HG02870 (cell line): ENCODE measurements at regions not wholly inside any gene's neighbourhood (a gene's known extent, or its start where the extent isn't known, plus 50 kb on each side); places are given as distances from the start of the nearest gene placed in this dataset.

Experiments
- ATAC-seq: cut with Tn5 transposase; IDR thresholded peaks from one replicate; pipeline ENCODE4 v1.9.1; 2021; ENCODE audit warnings: mild to moderate bottlenecking, moderate library complexity; ENCODE audit not compliant: unreplicated experiment

DNA sequence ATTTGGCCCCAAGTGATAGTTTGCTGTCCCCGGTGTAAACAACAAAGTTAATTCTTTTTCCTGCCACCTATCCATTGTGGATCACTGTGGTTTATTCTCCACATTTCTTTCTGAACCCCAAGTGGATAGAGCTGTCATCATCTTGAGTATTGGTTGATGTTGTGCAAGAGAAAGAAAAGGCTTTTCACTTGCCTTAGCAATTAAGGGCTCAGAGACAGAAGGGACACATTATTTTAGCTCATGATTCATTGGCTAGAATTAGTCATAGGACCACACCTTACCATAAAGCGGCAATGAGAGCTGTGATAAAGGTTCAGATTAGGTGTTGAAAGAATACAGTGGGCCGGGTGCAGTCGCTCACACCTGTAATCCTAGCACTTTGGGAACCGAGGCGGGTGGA, 442.1 kb upstream of the DCC start:
- no peak for ATAC-seq

GRCh38 chr18:51907687-51908597, 432.1 kb upstream of the DCC start:
- ATAC-seq = no peak

GRCh38 chr18:51908598-51908944, 431.4 kb upstream of the DCC start:
- no peak for ATAC-seq

GRCh38 chr18:51911584-51911983, 428.4 kb upstream of the DCC start:
- ATAC-seq = no peak

- no peak for ATAC-seq
Observed at GRCh38 chr18:51912381-51912780, 427.6 kb upstream of the DCC start.

DNA sequence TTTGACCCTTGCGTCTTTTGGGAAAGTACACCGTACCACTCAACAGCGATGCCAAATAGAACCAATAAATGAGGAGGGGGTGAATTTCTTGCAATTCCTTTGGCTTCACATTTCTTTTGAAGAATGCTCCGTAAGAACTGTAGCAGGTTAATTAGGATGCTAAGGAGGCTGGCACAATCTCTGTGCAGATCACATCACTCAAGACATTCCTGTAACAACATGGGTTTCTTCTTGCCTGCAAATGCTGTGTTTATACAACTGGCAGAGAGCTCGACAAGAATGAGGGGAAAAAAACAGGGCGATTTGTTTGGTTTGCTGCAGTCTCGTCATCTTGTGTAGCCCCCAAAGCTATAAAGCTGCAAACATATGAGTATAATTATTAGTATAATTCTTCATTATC, 424.8 kb upstream of the DCC start:
- no peak for ATAC-seq

GRCh38 chr18:51921862-51922261, 418.1 kb upstream of the DCC start:
- no peak for ATAC-seq

GRCh38 chr18:51933903-51934302, 406.1 kb upstream of the DCC start:
- no peak for ATAC-seq

DNA sequence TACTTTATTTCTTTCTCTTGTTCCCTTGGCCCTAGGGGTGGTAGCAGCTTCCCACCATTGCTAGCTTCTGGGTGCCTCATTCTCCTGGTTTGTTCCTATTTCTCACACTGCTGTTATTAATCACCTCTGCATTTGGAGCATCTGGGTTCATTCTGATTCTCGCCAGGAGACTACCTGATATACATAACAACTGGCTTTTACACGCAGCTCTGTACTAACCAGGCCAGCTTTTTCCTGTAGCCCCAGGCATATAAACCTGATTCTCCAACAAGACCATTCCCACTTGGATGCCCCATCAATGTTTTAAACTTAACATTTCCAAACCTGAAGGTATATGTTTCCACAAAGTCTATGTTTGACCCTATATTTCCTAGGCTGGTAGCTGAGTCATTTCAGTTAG, 403.9 kb upstream of the DCC start:
- ATAC-seq = no peak

- ATAC-seq = peak; percentile 43
Observed at GRCh38 chr18:51941999-51942398, 398.0 kb upstream of the DCC start.

GRCh38 chr18:51943281-51943680, 396.7 kb upstream of the DCC start:
- peak; percentile 57 for ATAC-seq

- no peak for ATAC-seq
Observed at GRCh38 chr18:51946946-51947345, 393.1 kb upstream of the DCC start.

GRCh38 chr18:51952844-51953243, 387.2 kb upstream of the DCC start:
- ATAC-seq = no peak

DNA sequence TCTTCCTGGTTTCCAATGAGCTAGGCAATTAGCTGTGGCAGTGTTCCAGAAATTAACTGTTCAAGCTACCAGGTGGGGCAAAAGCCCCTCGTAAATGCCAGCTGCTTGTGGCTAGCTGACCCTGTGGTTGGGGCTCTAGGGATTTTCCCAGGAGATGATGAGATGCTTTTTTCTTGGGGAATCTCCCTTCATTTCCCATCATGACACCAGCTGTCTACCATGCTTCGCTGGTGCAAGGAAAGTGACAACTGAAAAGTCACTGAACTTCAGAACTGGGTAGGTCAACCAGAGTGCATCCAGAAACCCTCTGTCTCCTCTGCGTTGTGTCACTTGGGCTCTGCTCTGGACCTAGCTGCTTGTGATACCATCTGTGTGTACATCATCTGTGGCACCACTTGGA, 386.5 kb upstream of the DCC start:
- ATAC-seq = peak; percentile 92

- no peak for ATAC-seq
Observed at GRCh38 chr18:51955136-51955535, 384.9 kb upstream of the DCC start.

- ATAC-seq = no peak
Observed at GRCh38 chr18:51957001-51957400, 383.0 kb upstream of the DCC start.

- no peak for ATAC-seq
Observed at GRCh38 chr18:51980101-51980500, 359.9 kb upstream of the DCC start.

DNA sequence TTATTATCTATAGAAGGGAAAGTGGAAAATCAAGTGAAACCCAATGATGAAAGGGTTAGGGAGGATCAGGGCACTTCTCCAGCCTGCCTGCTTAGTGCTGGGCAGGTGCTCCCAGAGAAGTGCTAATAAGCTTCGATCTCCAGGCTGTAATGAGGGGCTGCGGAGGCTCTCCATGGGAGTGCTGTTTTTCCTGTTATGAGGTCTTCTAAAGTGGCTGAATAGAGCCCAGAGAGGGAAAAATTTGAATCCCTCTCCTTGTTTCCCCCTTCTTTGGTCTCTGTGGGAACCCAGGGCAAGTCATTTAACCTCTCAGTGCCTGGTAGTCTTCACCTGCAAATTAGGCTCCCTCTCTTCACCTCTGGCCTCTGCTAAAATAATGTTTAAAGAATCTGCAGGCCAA, 351.7 kb upstream of the DCC start:
- ATAC-seq = no peak

GRCh38 chr18:51997129-51997528, 342.9 kb upstream of the DCC start:
- ATAC-seq = no peak

DNA sequence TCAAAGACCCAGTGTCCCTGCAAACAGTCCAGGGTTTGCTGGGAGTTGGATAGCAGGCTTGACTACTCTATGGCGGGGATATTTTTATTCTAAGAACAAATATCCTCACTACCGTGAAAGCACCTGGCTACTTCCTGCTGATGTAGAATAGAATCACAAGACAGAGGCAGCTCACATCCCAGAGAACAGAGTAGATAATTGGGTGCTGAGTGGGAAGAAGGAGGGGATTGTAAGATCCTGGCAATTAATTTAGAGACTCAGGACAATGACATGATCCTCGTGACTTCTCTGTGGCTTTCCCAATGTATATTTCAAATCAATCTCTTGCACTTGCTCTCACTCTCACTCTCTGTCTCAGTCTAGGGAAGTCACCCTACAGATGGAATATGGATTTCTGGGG, 341.9 kb upstream of the DCC start:
- no peak for ATAC-seq

- ATAC-seq = no peak
Observed at GRCh38 chr18:51998711-51999110, 341.3 kb upstream of the DCC start.

DNA sequence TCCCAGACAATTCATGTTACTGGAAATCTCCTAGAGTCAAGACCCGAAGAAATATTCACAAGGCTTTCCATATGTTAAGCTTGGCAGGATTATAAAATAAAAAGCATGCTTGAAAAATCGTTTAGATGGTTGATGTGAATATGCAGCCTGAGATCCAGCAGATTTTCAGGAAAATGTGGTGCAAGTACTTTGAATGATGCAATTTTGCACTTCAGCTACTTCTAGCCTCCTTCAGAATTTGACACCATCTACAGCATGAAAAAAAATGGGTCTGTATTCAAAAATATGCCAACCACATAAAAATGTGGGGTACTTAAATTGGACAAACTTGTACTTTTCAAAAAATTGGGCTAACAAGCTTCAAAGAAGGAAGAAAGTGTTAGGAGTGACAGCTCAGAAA, 340.6 kb upstream of the DCC start:
- no peak for ATAC-seq

GRCh38 chr18:52000435-52000834, 339.6 kb upstream of the DCC start:
- no peak for ATAC-seq
